Panc1 (cell line): ENCODE measurements at regions not wholly inside any gene's neighbourhood (a gene's known extent, or its start where the extent isn't known, plus 50 kb on each side); places are given as distances from the start of the nearest gene placed in this dataset.

ENCODE experiments used
- ATAC-seq: fragments of 200-7000 bp; cut with Tn5 transposase; 2 replicates; pipeline ENCODE4 v1.9.1; 2020; ENCODE audit warnings: mild to moderate bottlenecking, moderate library complexity
- BruUV-seq: library from RNA; stranded (reverse); fragments of 400-500 nt; replicated peaks from 2 replicates; lab custom pipeline; 2021; lab: Mats Ljungman, UMichigan
- CTCF ChIA-PET: fragments of 300-600 bp; sonication (Branson Sonifier 250); formaldehyde crosslinking; loops from one replicate; lab custom pipeline; 2022; ENCODE audit warnings: antibody characterized with exemption; lab: Charles Lee
- POLR2A ChIA-PET: fragments of 300-600 bp; sonication (Branson Sonifier 250); formaldehyde crosslinking; loops from one replicate; lab custom pipeline; 2022; ENCODE audit warnings: antibody characterized with exemption; lab: Charles Lee
- DNase-seq: peaks from one replicate; pipeline ENCODE4 v3.0.0-alpha.2; 2010; ENCODE audit warnings: low read depth, low spot score
- H3K27ac ChIP-seq: 2 replicates; pipeline ENCODE4 v1.5.1; 2011; ENCODE audit warnings: mild to moderate bottlenecking, low read length, inconsistent platforms
- H3K27me3 ChIP-seq: fragments of 200-500 bp; sonication (Bioruptor generic); 2 replicates; pipeline ENCODE4 v1.6.0; 2014; ENCODE audit warnings: low read length, inconsistent platforms; ENCODE audit not compliant: control insufficient read depth, insufficient read depth
- H3K36me3 ChIP-seq: fragments of 200-500 bp; sonication (Bioruptor generic); 2 replicates; pipeline ENCODE4 v1.5.1; 2014; ENCODE audit warnings: inconsistent platforms, mild to moderate bottlenecking, low read length, moderate library complexity; ENCODE audit not compliant: control insufficient read depth, insufficient read depth
- H3K4me1 ChIP-seq: 2 replicates; pipeline ENCODE4 v1.5.1; 2011; ENCODE audit warnings: inconsistent platforms, mild to moderate bottlenecking, low read length, moderate library complexity; ENCODE audit not compliant: control insufficient read depth, insufficient read depth
- H3K4me3 ChIP-seq, 2 experiments: 2 replicates each; pipeline ENCODE4 v1.5.1; 2011 to 2012; ENCODE audit warnings: low read depth in 2 of 2, low read length in 2 of 2, mild to moderate bottlenecking in 2 of 2, inconsistent platforms in 1 of 2, moderate library complexity in 1 of 2
- H3K9me3 ChIP-seq: fragments of 200-500 bp; sonication (Bioruptor generic); 2 replicates; pipeline ENCODE4 v1.5.1; 2014; ENCODE audit warnings: low read depth, mild to moderate bottlenecking, inconsistent platforms, low read length, moderate library complexity; ENCODE audit not compliant: control insufficient read depth, insufficient read depth
- POLR2AphosphoS5 ChIP-seq: IDR thresholded peaks from 2 replicates; pipeline ENCODE4 v1.6.1; 2012; ENCODE audit warnings: mild to moderate bottlenecking, low read depth, low read length, moderate library complexity
- SIN3A ChIP-seq: IDR thresholded peaks from 2 replicates; pipeline ENCODE4 v1.6.1; 2012; ENCODE audit warnings: low read depth, mild to moderate bottlenecking, low read length, moderate library complexity, borderline replicate concordance; ENCODE audit not compliant: insufficient read depth
- TCF7L2 ChIP-seq: IDR thresholded peaks from 2 replicates; pipeline ENCODE4 v1.6.1; 2011; ENCODE audit warnings: mild to moderate bottlenecking, low read depth, low read length, inconsistent platforms
- in situ Hi-C: cut with HindIII; loops from 2 replicates; pipeline ENCODE4 v1.10.0; 2016; ENCODE audit warnings: low sequenced_read_pairs, low pct_unique_long_range_greater_than_20kb
- intact Hi-C: fragments of 100-400 bp; cut with micrococcal nuclease; formaldehyde crosslinking; loops from one replicate; pipeline ENCODE4 v1.10.0; 2022; ENCODE audit not compliant: unreplicated experiment
- TF ChIP-seq, protein P1 (sequence below), 2 experiments: IDR thresholded peaks; 2 replicates each; pipeline ENCODE4 v1.6.1; 2011 to 2012; ENCODE audit warnings: low read depth in 2 of 2, control low read depth in 1 of 2, low read length in 1 of 2, mild to moderate bottlenecking in 1 of 2, moderate library complexity in 1 of 2; ENCODE audit not compliant: insufficient read depth in 1 of 2
- TF ChIP-seq, protein P2 (sequence below): fragments of 450-650 bp; IDR thresholded peaks from 2 replicates; pipeline ENCODE4 v1.5.1; 2017; ENCODE audit warnings: mild to moderate bottlenecking

DNA sequence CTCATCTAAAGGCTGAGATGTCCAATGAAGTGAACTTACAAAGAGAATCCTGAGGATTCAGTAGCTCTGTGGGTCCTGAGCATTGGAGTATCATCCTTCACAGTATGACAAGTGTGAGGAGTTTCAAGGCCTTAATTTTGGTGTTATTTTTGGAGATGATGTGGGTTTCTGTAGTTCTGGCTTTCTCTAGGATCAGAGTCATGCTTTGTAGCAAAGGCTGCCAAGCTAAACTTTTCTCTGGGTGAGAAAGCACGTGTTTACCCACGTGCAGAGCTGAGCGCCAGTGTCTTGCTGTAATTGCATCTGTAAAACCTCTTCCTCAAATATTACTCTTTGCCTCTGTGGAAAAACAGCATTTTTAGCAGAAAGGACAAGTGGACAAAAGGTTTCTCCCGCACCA lies 387.8 kb upstream of the LYPLAL1 start:
- DNase-seq (no peak), ATAC-seq (no peak)
- no peaks in the 10 kb centered on the region for H3K36me3 ChIP-seq
- intact Hi-C loops = no loop called here
- H3K4me3 ChIP-seq = no peak overlapping the region
- ChIA-PET POLR2A (no interaction called here), CTCF (interaction anchor here (0.7 kb wide), 1 partner anchor 447 kb away, joined by 3 read pairs; no protein-coding TSS in a partner anchor)
- H3K9me3 ChIP-seq = no peaks in the 10 kb centered on the region
- no peaks in the 10 kb centered on the region for H3K4me1 ChIP-seq
- H3K27ac ChIP-seq = peak overlapping the region; percentile 9; the same call in 1 of the 2 replicates
- in situ Hi-C loops = no loop called here
- BruUV-seq = no TSS peak
- no peak for TF ChIP-seq SIN3A
- TF ChIP-seq TCF7L2 = no peak
- TF ChIP-seq POLR2AphosphoS5 = no peak
- TF ChIP-seq, protein P1, sequence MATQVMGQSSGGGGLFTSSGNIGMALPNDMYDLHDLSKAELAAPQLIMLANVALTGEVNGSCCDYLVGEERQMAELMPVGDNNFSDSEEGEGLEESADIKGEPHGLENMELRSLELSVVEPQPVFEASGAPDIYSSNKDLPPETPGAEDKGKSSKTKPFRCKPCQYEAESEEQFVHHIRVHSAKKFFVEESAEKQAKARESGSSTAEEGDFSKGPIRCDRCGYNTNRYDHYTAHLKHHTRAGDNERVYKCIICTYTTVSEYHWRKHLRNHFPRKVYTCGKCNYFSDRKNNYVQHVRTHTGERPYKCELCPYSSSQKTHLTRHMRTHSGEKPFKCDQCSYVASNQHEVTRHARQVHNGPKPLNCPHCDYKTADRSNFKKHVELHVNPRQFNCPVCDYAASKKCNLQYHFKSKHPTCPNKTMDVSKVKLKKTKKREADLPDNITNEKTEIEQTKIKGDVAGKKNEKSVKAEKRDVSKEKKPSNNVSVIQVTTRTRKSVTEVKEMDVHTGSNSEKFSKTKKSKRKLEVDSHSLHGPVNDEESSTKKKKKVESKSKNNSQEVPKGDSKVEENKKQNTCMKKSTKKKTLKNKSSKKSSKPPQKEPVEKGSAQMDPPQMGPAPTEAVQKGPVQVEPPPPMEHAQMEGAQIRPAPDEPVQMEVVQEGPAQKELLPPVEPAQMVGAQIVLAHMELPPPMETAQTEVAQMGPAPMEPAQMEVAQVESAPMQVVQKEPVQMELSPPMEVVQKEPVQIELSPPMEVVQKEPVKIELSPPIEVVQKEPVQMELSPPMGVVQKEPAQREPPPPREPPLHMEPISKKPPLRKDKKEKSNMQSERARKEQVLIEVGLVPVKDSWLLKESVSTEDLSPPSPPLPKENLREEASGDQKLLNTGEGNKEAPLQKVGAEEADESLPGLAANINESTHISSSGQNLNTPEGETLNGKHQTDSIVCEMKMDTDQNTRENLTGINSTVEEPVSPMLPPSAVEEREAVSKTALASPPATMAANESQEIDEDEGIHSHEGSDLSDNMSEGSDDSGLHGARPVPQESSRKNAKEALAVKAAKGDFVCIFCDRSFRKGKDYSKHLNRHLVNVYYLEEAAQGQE (IDR thresholded peaks at IDR 0.05; ENCODE audit: insufficient read depth in 1 of 2, low read depth in 2 of 2, low read length in 1 of 2) = no peak
- TF ChIP-seq, protein P2, sequence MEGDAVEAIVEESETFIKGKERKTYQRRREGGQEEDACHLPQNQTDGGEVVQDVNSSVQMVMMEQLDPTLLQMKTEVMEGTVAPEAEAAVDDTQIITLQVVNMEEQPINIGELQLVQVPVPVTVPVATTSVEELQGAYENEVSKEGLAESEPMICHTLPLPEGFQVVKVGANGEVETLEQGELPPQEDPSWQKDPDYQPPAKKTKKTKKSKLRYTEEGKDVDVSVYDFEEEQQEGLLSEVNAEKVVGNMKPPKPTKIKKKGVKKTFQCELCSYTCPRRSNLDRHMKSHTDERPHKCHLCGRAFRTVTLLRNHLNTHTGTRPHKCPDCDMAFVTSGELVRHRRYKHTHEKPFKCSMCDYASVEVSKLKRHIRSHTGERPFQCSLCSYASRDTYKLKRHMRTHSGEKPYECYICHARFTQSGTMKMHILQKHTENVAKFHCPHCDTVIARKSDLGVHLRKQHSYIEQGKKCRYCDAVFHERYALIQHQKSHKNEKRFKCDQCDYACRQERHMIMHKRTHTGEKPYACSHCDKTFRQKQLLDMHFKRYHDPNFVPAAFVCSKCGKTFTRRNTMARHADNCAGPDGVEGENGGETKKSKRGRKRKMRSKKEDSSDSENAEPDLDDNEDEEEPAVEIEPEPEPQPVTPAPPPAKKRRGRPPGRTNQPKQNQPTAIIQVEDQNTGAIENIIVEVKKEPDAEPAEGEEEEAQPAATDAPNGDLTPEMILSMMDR = no peak
- H3K27me3 ChIP-seq = no peaks in the 10 kb centered on the region

DNA sequence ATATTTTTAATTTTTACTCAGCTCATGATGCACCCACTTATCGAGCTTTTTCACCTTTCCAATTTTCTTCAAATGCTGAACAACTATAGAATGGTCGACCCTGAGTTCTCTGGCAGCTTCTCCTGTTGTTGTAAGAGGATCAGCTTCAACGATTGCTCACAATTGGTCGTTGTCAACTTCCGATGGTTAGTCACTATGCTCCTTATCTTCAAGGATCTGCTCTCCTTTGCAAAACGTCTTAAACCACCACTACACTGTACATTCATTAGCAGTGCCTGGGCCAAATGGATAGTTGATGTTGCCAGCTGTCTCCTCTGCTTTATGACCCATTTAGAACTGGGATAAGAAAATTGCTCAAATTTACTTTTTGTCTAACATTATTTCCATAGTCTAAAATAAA lies 385.9 kb upstream of the LYPLAL1 start:
- H3K4me3 ChIP-seq = no peak overlapping the region
- no TSS peak for BruUV-seq
- ATAC-seq (no peak), DNase-seq (no peak)
- intact Hi-C loops (no loop called here), in situ Hi-C loops (no loop called here)
- H3K36me3 ChIP-seq = no peaks in the 10 kb centered on the region
- POLR2A ChIA-PET = no interaction called here
- no peaks in the 10 kb centered on the region for H3K9me3 ChIP-seq
- no peak overlapping the region for H3K27ac ChIP-seq
- TF ChIP-seq SIN3A (no peak), TCF7L2 (no peak), POLR2AphosphoS5 (no peak)
- TF ChIP-seq, protein P1 (IDR thresholded peaks at IDR 0.05; ENCODE audit: insufficient read depth in 1 of 2, low read depth in 2 of 2, low read length in 1 of 2) = no peak
- TF ChIP-seq, protein P2 = no peak
- no peaks in the 10 kb centered on the region for H3K27me3 ChIP-seq
- H3K4me1 ChIP-seq = no peaks in the 10 kb centered on the region
- CTCF ChIA-PET = no interaction called here
